ENCODE measurements at regions not wholly inside any gene's neighbourhood (a gene's known extent, or its start where the extent isn't known, plus 50 kb on each side); places are given as distances from the start of the nearest gene placed in this dataset.

- TF ChIP-seq CTCF (conservative IDR thresholded peaks at IDR 0.05; ENCODE audit: low read length), result no peak
- no peak for TF ChIP-seq EZH2phosphoT487 (IDR thresholded peaks at IDR 0.05; ENCODE audit: borderline replicate concordance, low read depth, low read length)
Measured at GRCh38 chr3:17910922-17911321, 168.5 kb upstream of the TBC1D5 start.
